HL-60 (cell line): ENCODE measurements at regions not wholly inside any gene's neighbourhood (a gene's known extent, or its start where the extent isn't known, plus 50 kb on each side); places are given as distances from the start of the nearest gene placed in this dataset.

ENCODE experiments used
- DNase-seq, 2 experiments: peaks; one replicate each; pipeline ENCODE4 v3.0.0-alpha.2; 2010 to 2020; ENCODE audit warnings: low read depth in 1 of 2, low spot score in 1 of 2
- H3K27ac ChIP-seq: fragments of 250-450 bp; sonication (Bioruptor Pico); replicated peaks from 2 replicates; pipeline ENCODE4 v1.5.1; 2020; ENCODE audit warnings: mild to moderate bottlenecking, moderate library complexity
- H3K27me3 ChIP-seq: fragments of 250-450 bp; sonication (Bioruptor Pico); 2 replicates; pipeline ENCODE4 v1.5.1; 2021; ENCODE audit warnings: mild to moderate bottlenecking, moderate library complexity; ENCODE audit not compliant: insufficient read depth, poor library complexity, severe bottlenecking
- H3K4me3 ChIP-seq: replicated peaks from 2 replicates; pipeline ENCODE4 v1.5.1; 2011; ENCODE audit warnings: mild to moderate bottlenecking, control low read depth, low read length; ENCODE audit not compliant: insufficient read depth
- GABPA ChIP-seq: IDR thresholded peaks from 2 replicates; pipeline ENCODE4 v1.6.1; 2012; ENCODE audit warnings: low read depth
- POLR2AphosphoS5 ChIP-seq: IDR thresholded peaks from 2 replicates; pipeline ENCODE4 v1.6.1; 2012; ENCODE audit warnings: low read depth
- SPI1 ChIP-seq: IDR thresholded peaks from 2 replicates; pipeline ENCODE4 v1.6.1; 2012; ENCODE audit warnings: low read depth, mild to moderate bottlenecking, borderline replicate concordance
- TF ChIP-seq, protein P1 (sequence below): IDR thresholded peaks from 2 replicates; pipeline ENCODE4 v1.6.1; 2012; ENCODE audit warnings: low read depth; ENCODE audit not compliant: insufficient replicate concordance
- TF ChIP-seq, protein P2 (sequence below): IDR thresholded peaks from one replicate; pipeline ENCODE4 v1.5.1; 2011; ENCODE audit warnings: low read length, control low read depth, inconsistent platforms; ENCODE audit not compliant: insufficient read depth

- H3K27me3 ChIP-seq: peaks cover 5% of the 10 kb centered on the region
- no peak for DNase-seq
- no peak for TF ChIP-seq POLR2AphosphoS5
- TF ChIP-seq, protein P1, sequence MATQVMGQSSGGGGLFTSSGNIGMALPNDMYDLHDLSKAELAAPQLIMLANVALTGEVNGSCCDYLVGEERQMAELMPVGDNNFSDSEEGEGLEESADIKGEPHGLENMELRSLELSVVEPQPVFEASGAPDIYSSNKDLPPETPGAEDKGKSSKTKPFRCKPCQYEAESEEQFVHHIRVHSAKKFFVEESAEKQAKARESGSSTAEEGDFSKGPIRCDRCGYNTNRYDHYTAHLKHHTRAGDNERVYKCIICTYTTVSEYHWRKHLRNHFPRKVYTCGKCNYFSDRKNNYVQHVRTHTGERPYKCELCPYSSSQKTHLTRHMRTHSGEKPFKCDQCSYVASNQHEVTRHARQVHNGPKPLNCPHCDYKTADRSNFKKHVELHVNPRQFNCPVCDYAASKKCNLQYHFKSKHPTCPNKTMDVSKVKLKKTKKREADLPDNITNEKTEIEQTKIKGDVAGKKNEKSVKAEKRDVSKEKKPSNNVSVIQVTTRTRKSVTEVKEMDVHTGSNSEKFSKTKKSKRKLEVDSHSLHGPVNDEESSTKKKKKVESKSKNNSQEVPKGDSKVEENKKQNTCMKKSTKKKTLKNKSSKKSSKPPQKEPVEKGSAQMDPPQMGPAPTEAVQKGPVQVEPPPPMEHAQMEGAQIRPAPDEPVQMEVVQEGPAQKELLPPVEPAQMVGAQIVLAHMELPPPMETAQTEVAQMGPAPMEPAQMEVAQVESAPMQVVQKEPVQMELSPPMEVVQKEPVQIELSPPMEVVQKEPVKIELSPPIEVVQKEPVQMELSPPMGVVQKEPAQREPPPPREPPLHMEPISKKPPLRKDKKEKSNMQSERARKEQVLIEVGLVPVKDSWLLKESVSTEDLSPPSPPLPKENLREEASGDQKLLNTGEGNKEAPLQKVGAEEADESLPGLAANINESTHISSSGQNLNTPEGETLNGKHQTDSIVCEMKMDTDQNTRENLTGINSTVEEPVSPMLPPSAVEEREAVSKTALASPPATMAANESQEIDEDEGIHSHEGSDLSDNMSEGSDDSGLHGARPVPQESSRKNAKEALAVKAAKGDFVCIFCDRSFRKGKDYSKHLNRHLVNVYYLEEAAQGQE: no peak
Measured at GRCh38 chr2:199136681-199137080, 321.1 kb downstream of the SATB2 start.

DNA sequence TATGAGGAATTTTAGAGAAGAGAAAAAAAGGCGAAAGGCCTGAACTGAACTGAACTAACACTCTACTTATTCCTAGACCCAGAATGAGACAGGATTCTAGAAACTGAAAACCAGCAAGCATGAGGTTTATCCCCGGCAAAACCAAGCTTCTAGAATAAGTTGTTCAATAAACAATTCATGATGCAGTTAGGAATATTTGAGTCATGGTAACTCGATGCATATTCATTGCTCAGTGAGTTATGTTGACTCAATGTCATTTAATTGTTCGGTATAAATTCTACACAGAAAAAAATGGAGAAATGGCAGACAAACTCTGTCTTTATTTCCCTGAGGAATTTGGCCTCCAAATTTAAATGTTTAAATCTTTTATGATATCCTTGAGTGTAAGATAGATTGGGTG is 321.5 kb downstream of the SATB2 start:
- DNase-seq: no peak
- Histone ChIP-seq H3K27me3 (peaks cover 5% of the 10 kb centered on the region), H3K4me3 (no peak overlapping the region), H3K27ac (no peak overlapping the region)
- TF ChIP-seq, protein P2, sequence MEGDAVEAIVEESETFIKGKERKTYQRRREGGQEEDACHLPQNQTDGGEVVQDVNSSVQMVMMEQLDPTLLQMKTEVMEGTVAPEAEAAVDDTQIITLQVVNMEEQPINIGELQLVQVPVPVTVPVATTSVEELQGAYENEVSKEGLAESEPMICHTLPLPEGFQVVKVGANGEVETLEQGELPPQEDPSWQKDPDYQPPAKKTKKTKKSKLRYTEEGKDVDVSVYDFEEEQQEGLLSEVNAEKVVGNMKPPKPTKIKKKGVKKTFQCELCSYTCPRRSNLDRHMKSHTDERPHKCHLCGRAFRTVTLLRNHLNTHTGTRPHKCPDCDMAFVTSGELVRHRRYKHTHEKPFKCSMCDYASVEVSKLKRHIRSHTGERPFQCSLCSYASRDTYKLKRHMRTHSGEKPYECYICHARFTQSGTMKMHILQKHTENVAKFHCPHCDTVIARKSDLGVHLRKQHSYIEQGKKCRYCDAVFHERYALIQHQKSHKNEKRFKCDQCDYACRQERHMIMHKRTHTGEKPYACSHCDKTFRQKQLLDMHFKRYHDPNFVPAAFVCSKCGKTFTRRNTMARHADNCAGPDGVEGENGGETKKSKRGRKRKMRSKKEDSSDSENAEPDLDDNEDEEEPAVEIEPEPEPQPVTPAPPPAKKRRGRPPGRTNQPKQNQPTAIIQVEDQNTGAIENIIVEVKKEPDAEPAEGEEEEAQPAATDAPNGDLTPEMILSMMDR: no peak
- TF ChIP-seq GABPA (no peak), SPI1 (no peak), POLR2AphosphoS5 (no peak)
- TF ChIP-seq, protein P1: no peak

More at GRCh38 chr2:199136681-199137080, 321.1 kb downstream of the SATB2 start:
- Histone ChIP-seq H3K27ac (no peak overlapping the region), H3K4me3 (no peak overlapping the region)

GRCh38 chr2:199131876-199132275 is 325.9 kb downstream of the SATB2 start:
- Histone ChIP-seq H3K4me3 (no peak overlapping the region), H3K27me3 (peaks cover 5% of the 10 kb centered on the region), H3K27ac (no peak overlapping the region)
- no peak for DNase-seq
- no peak for TF ChIP-seq POLR2AphosphoS5

- Histone ChIP-seq H3K4me3 (no peak overlapping the region), H3K27me3 (peaks cover 5% of the 10 kb centered on the region), H3K27ac (no peak overlapping the region)
- DNase-seq: no peak
- TF ChIP-seq SPI1 (no peak), POLR2AphosphoS5 (no peak), GABPA (no peak)
- TF ChIP-seq, protein P1: no peak
- TF ChIP-seq, protein P2: no peak
Measured at GRCh38 chr2:199131136-199131655, 326.5 kb downstream of the SATB2 start.
